GM19035 (cell line): ENCODE measurements at regions not wholly inside any gene's neighbourhood (a gene's known extent, or its start where the extent isn't known, plus 50 kb on each side); places are given as distances from the start of the nearest gene placed in this dataset.

Experiments
- ATAC-seq: cut with Tn5 transposase; IDR thresholded peaks from one replicate; pipeline ENCODE4 v1.9.1; 2021; ENCODE audit not compliant: unreplicated experiment

- no peak for ATAC-seq
Observed at GRCh38 chr1:87194271-87194774, 134.4 kb upstream of the LMO4 start.

GRCh38 chr1:87194856-87195255 lies 133.8 kb upstream of the LMO4 start:
- ATAC-seq: no peak

GRCh38 chr1:87196110-87196827 lies 132.4 kb upstream of the LMO4 start:
- no peak for ATAC-seq

- ATAC-seq: no peak
Observed at GRCh38 chr1:87197156-87197555, 131.5 kb upstream of the LMO4 start.

- ATAC-seq: no peak
Observed at GRCh38 chr1:87197641-87198040, 131.0 kb upstream of the LMO4 start.

- no peak for ATAC-seq
Observed at GRCh38 chr1:87200875-87201638, 127.6 kb upstream of the LMO4 start.

- no peak for ATAC-seq
Observed at GRCh38 chr1:87201768-87202167, 126.9 kb upstream of the LMO4 start.

- no peak for ATAC-seq
Observed at GRCh38 chr1:87202451-87202850, 126.2 kb upstream of the LMO4 start.

- ATAC-seq: peak; percentile 94
Observed at GRCh38 chr1:87202922-87203655, 125.6 kb upstream of the LMO4 start.

GRCh38 chr1:87203904-87204303 lies 124.8 kb upstream of the LMO4 start:
- no peak for ATAC-seq

GRCh38 chr1:87204441-87204840 lies 124.2 kb upstream of the LMO4 start:
- ATAC-seq: no peak

- no peak for ATAC-seq
Observed at GRCh38 chr1:87204921-87205320, 123.8 kb upstream of the LMO4 start.

- no peak for ATAC-seq
Observed at GRCh38 chr1:87206044-87206831, 122.4 kb upstream of the LMO4 start.

GRCh38 chr1:87208080-87208479 lies 120.6 kb upstream of the LMO4 start:
- ATAC-seq: no peak

GRCh38 chr1:87208931-87209330 lies 119.7 kb upstream of the LMO4 start:
- ATAC-seq: no peak

GRCh38 chr1:87210151-87210550 lies 118.5 kb upstream of the LMO4 start:
- ATAC-seq: no peak

GRCh38 chr1:87212431-87213134 lies 116.1 kb upstream of the LMO4 start:
- no peak for ATAC-seq

- no peak for ATAC-seq
Observed at GRCh38 chr1:87213135-87213515, 115.6 kb upstream of the LMO4 start.

GRCh38 chr1:87215592-87215991 lies 113.1 kb upstream of the LMO4 start:
- ATAC-seq: no peak

- no peak for ATAC-seq
Observed at GRCh38 chr1:87218618-87219017, 110.1 kb upstream of the LMO4 start.
